ENCODE measurements at regions not wholly inside any gene's neighbourhood (a gene's known extent, or its start where the extent isn't known, plus 50 kb on each side); places are given as distances from the start of the nearest gene placed in this dataset.

DNA sequence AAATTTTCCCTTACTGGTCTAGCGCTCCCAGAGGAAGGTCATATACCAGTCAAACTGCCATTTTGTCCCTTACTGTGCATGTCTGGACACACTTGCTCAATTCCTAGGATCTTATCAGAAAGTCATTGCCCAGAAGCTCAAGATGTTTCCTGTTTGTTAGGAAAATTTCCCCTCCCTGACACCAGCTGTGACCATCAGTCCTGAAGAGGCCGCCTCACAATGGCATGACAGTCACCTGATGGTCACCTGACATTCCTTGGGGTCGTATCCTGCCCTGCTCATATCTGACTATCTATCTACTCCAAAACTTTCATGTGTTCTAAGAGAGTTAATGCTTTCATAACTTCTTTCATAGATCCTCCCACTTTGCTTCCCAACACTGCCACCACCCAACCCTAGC, 219.9 kb downstream of the OTOR start:
- dilution Hi-C loops (cut with MboI; ENCODE audit: extremely low pct_ligation_motif_present, low sequenced_read_pairs): no loop called here

DNA sequence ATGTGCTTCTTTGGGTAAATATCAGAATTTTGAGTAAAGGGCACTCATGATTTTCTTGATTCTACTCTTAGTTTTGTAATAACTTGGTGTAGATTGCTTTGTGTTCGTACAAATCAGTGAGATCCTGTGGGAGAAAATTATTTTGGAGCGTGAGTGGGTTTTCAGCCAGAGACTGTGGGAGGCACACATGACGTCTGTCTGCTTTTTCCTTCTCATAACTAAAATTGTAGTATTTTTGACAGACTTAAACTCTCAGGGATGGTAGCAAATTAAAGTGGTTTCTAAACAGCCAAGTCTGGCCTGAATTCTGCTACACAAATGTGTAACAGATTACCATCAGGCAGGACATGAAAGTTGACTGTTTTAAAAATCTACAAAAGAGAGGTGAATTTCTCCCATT, 222.6 kb downstream of the OTOR start:
- no peaks in the 10 kb centered on the region for H3K27me3 ChIP-seq (ENCODE audit: control insufficient read depth, extremely low read depth, insufficient read depth, low read length)

More for the DNA sequence above, 219.9 kb downstream of the OTOR start:
- H3K4me3 ChIP-seq (ENCODE audit: control insufficient read depth in 2 of 3, extremely low read depth in 1 of 3, insufficient read depth in 2 of 3, low read depth in 1 of 3, low read length in 3 of 3): no peak overlapping the region
- no peak for DNase-seq (ENCODE audit: low read depth, low spot score)
- H3K4me2 ChIP-seq (ENCODE audit: control insufficient read depth, extremely low read depth, insufficient read depth, low read depth, low read length): no peak overlapping the region
- TF ChIP-seq CTCF (optimal IDR thresholded peaks at IDR 0.05 in 1 of 3, IDR thresholded peaks at IDR 0.05 in 1 of 3, conservative IDR thresholded peaks at IDR 0.05 in 1 of 3; ENCODE audit: extremely low read depth in 1 of 3, insufficient read depth in 2 of 3, low read length in 3 of 3) (no peak), EZH2 (IDR thresholded peaks at IDR 0.05; ENCODE audit: low read length) (no peak)
- H3K27ac ChIP-seq (ENCODE audit: control insufficient read depth, insufficient read depth, low read length): no peak overlapping the region
- no peaks in the 10 kb centered on the region for H3K27me3 ChIP-seq (ENCODE audit: control insufficient read depth, extremely low read depth, insufficient read depth, low read length)
- no peaks in the 10 kb centered on the region for H3K36me3 ChIP-seq (ENCODE audit: control insufficient read depth in 2 of 2, extremely low read depth in 1 of 2, insufficient read depth in 2 of 2, low read length in 2 of 2)
- no peaks in the 10 kb centered on the region for H3K9me1 ChIP-seq (ENCODE audit: control insufficient read depth, extremely low read depth, insufficient read depth, low read length)
- H3K79me2 ChIP-seq (ENCODE audit: control insufficient read depth, insufficient read depth, low read length): no peaks in the 10 kb centered on the region
- H2AFZ ChIP-seq (ENCODE audit: control insufficient read depth, low read length): no peak overlapping the region
- H3K9ac ChIP-seq (ENCODE audit: control insufficient read depth, extremely low read depth, insufficient read depth, low read length): no peak overlapping the region
- H3K9me3 ChIP-seq (ENCODE audit: control insufficient read depth, low read depth, low read length): no peaks in the 10 kb centered on the region
- no peaks in the 10 kb centered on the region for H4K20me1 ChIP-seq (ENCODE audit: control insufficient read depth, extremely low read depth, insufficient read depth, low read length)
- no peak for FAIRE-seq
- H3K4me1 ChIP-seq (ENCODE audit: control insufficient read depth, extremely low read depth, insufficient read depth, low read length): no peaks in the 10 kb centered on the region

More for the DNA sequence above, 222.6 kb downstream of the OTOR start:
- H3K4me2 ChIP-seq (ENCODE audit: control insufficient read depth, extremely low read depth, insufficient read depth, low read depth, low read length): no peak overlapping the region
- TF ChIP-seq EZH2 (IDR thresholded peaks at IDR 0.05; ENCODE audit: low read length) (no peak), CTCF (optimal IDR thresholded peaks at IDR 0.05 in 1 of 3, IDR thresholded peaks at IDR 0.05 in 1 of 3, conservative IDR thresholded peaks at IDR 0.05 in 1 of 3; ENCODE audit: extremely low read depth in 1 of 3, insufficient read depth in 2 of 3, low read length in 3 of 3) (no peak)
- DNase-seq (ENCODE audit: low read depth, low spot score): no peak
- H3K79me2 ChIP-seq (ENCODE audit: control insufficient read depth, insufficient read depth, low read length): no peaks in the 10 kb centered on the region
- no peak for FAIRE-seq
- H3K9ac ChIP-seq (ENCODE audit: control insufficient read depth, extremely low read depth, insufficient read depth, low read length): no peak overlapping the region
- no peak overlapping the region for H2AFZ ChIP-seq (ENCODE audit: control insufficient read depth, low read length)
- no peak overlapping the region for H3K27ac ChIP-seq (ENCODE audit: control insufficient read depth, insufficient read depth, low read length)
- no peaks in the 10 kb centered on the region for H3K4me1 ChIP-seq (ENCODE audit: control insufficient read depth, extremely low read depth, insufficient read depth, low read length)
- H3K36me3 ChIP-seq (ENCODE audit: control insufficient read depth in 2 of 2, extremely low read depth in 1 of 2, insufficient read depth in 2 of 2, low read length in 2 of 2): no peaks in the 10 kb centered on the region
- H3K4me3 ChIP-seq (ENCODE audit: control insufficient read depth in 2 of 3, extremely low read depth in 1 of 3, insufficient read depth in 2 of 3, low read depth in 1 of 3, low read length in 3 of 3): no peak overlapping the region
- H4K20me1 ChIP-seq (ENCODE audit: control insufficient read depth, extremely low read depth, insufficient read depth, low read length): no peaks in the 10 kb centered on the region
- no peaks in the 10 kb centered on the region for H3K9me1 ChIP-seq (ENCODE audit: control insufficient read depth, extremely low read depth, insufficient read depth, low read length)
- peaks cover 4% of the 10 kb centered on the region for H3K9me3 ChIP-seq (ENCODE audit: control insufficient read depth, low read depth, low read length)
- dilution Hi-C loops (cut with MboI; ENCODE audit: extremely low pct_ligation_motif_present, low sequenced_read_pairs): no loop called here

All from keratinocyte (primary cell).